A673 (cell line): ENCODE measurements at regions not wholly inside any gene's neighbourhood (a gene's known extent, or its start where the extent isn't known, plus 50 kb on each side); places are given as distances from the start of the nearest gene placed in this dataset.

ENCODE experiments used
- CTCF ChIP-seq: fragments of 300-800, 200-600 bp; sonication (generic); conservative IDR thresholded peaks from 2 replicates; pipeline ENCODE4 v1.5.1; 2017; ENCODE audit warnings: low read depth, mild to moderate bottlenecking, antibody characterized with exemption, low read length, moderate library complexity, mixed read lengths
- EZH2 ChIP-seq: fragments of 200-600 bp; sonication (generic); IDR thresholded peaks from 2 replicates; pipeline ENCODE4 v1.6.1; 2017; ENCODE audit warnings: borderline replicate concordance, low read depth, mild to moderate bottlenecking, mixed read lengths, antibody characterized with exemption, low read length; ENCODE audit not compliant: poor library complexity, severe bottlenecking

GRCh38 chr12:30134229-30134628, 350.5 kb upstream of the TMTC1 start:
- TF ChIP-seq CTCF (no peak), EZH2 (no peak)
